T-cell (primary cell): ENCODE measurements at regions not wholly inside any gene's neighbourhood (a gene's known extent, or its start where the extent isn't known, plus 50 kb on each side); places are given as distances from the start of the nearest gene placed in this dataset.

ENCODE experiments used
- ATAC-seq, 4 experiments: fragments of 200-7000 bp in 3 of 4; fragments of 150-1000 bp in 1 of 4; cut with Tn5 transposase; replicated peaks in 1 of 4; 1 replicate in 3 of 4; 2 replicates in 1 of 4; pipeline ENCODE4 v1.10.0; 2021; ENCODE audit warnings: moderate library complexity in 3 of 4, mild to moderate bottlenecking in 2 of 4, moderate number of reproducible peaks in 1 of 4
- CTCF ChIA-PET, 2 donors: fragments of 300-600 bp; sonication (Branson Sonifier 250); formaldehyde crosslinking; loops; one replicate each; lab custom pipeline; 2022; ENCODE audit warnings: antibody characterized with exemption in 2 of 2; lab: Charles Lee
- POLR2A ChIA-PET, 2 donors: fragments of 300-600 bp; sonication (Branson Sonifier 250); formaldehyde crosslinking; loops; one replicate each; lab custom pipeline; 2022; ENCODE audit warnings: antibody characterized with exemption in 2 of 2; lab: Charles Lee
- DNase-seq, 35 experiments: peaks; one replicate each; pipeline versions ENCODE4 v3.0.0 to v3.0.0-alpha.2; 2013 to 2023
- H3K27ac ChIP-seq: one replicate; pipeline ENCODE4 v1.5.1; 2013; ENCODE audit warnings: low read length
- H3K27me3 ChIP-seq, 2 experiments: replicated peaks in 1 of 2; 1 replicate in 1 of 2; 2 replicates in 1 of 2; pipeline versions ENCODE4 v1.6.1 to v1.7.0; 2013; ENCODE audit warnings: low read length in 1 of 2, mixed read lengths in 1 of 2; ENCODE audit not compliant: control insufficient read depth in 2 of 2, insufficient read depth in 2 of 2; ENCODE audit errors: extremely low read depth in 1 of 2
- H3K36me3 ChIP-seq, 2 donors: 1 replicate in 1 of 2; 2 replicates in 1 of 2; pipeline versions ENCODE4 v1.6.1 to v1.7.0; 2013; ENCODE audit warnings: low read length in 1 of 2; ENCODE audit not compliant: control insufficient read depth in 2 of 2, insufficient read depth in 1 of 2; ENCODE audit errors: extremely low read depth in 1 of 2
- H3K4me1 ChIP-seq, 2 experiments: 1 replicate in 1 of 2; 2 replicates in 1 of 2; pipeline versions ENCODE4 v1.6.1 to v1.7.0; 2013; ENCODE audit warnings: low read length in 2 of 2, mixed read lengths in 1 of 2; ENCODE audit not compliant: insufficient read depth in 2 of 2, control insufficient read depth in 1 of 2; ENCODE audit errors: extremely low read depth in 1 of 2
- H3K4me3 ChIP-seq, 2 donors: 1 replicate in 1 of 2; 2 replicates in 1 of 2; pipeline versions ENCODE4 v1.5.1 to v1.7.0; 2013; ENCODE audit warnings: mild to moderate bottlenecking in 2 of 2, low read length in 1 of 2, moderate library complexity in 1 of 2; ENCODE audit not compliant: control insufficient read depth in 1 of 2; ENCODE audit errors: extremely low read depth in 1 of 2
- H3K9me3 ChIP-seq: 2 replicates; pipeline ENCODE4 v1.7.0; 2013
- H3K27ac Mint-ChIP-seq, 2 donors: one replicate each; pipeline ENCODE4 v1.8.0; 2020 to 2021; ENCODE audit warnings: mild to moderate bottlenecking in 2 of 2, mixed read lengths in 2 of 2
- H3K27me3 Mint-ChIP-seq, 2 donors: one replicate each; pipeline ENCODE4 v1.8.0; 2021 to 2022; ENCODE audit warnings: mixed read lengths in 2 of 2
- H3K36me3 Mint-ChIP-seq: one replicate; pipeline ENCODE4 v1.8.0; 2021; ENCODE audit warnings: mixed read lengths
- H3K4me1 Mint-ChIP-seq, 3 donors: one replicate each; pipeline ENCODE4 v1.8.0; 2020 to 2022; ENCODE audit warnings: mixed read lengths in 3 of 3, mild to moderate bottlenecking in 1 of 3
- H3K4me3 Mint-ChIP-seq, 3 donors: one replicate each; pipeline ENCODE4 v1.8.0; 2020 to 2022; ENCODE audit warnings: mild to moderate bottlenecking in 3 of 3, mixed read lengths in 3 of 3, moderate library complexity in 3 of 3
- H3K9me3 Mint-ChIP-seq, 3 donors: one replicate each; pipeline ENCODE4 v1.8.0; 2020 to 2022; ENCODE audit warnings: mixed read lengths in 3 of 3
- WGBS: methylation state at CpG from one replicate; pipeline ENCODE4 v1.1.5; 2013; ENCODE audit warnings: missing lambda C conversion rate; ENCODE audit not compliant: insufficient coverage; 5-methylcytosine and 5-hydroxymethylcytosine counted together

- Mint-ChIP-seq H3K4me3 (no peak overlapping the region), H3K27me3 (peaks cover 0 to 14% of the 10 kb centered on the region in 2 donors), H3K4me1 (no peaks in the 10 kb centered on the region), H3K9me3 (peaks cover 0 to 2% (median 0%) of the 10 kb centered on the region in 3 donors), H3K27ac (no peak overlapping the region), H3K36me3 (no peaks in the 10 kb centered on the region)
- POLR2A ChIA-PET = no interaction called here
- no peaks in the 10 kb centered on the region for H3K9me3 ChIP-seq
- H3K27ac ChIP-seq = no peak overlapping the region
- ATAC-seq (no peak), DNase-seq (no peak)
- no peaks in the 10 kb centered on the region for H3K4me1 ChIP-seq
- WGBS = no CpG with 5 or more reads among the region's 3 CpGs
- no peak overlapping the region for H3K4me3 ChIP-seq
- no peaks in the 10 kb centered on the region for H3K36me3 ChIP-seq
- CTCF ChIA-PET = no interaction called here
- no peaks in the 10 kb centered on the region for H3K27me3 ChIP-seq
These were observed 325.5 kb downstream of the ZIC3 start for GRCh38 chrX:137891431-137891830.

GRCh38 chrX:137896123-137896522, 330.2 kb downstream of the ZIC3 start:
- Mint-ChIP-seq H3K27me3 (peaks cover 0 to 2% of the 10 kb centered on the region in 2 donors), H3K36me3 (no peaks in the 10 kb centered on the region), H3K4me3 (no peak overlapping the region), H3K27ac (no peak overlapping the region), H3K9me3 (peaks cover 0 to 2% (median 0%) of the 10 kb centered on the region in 3 donors), H3K4me1 (no peaks in the 10 kb centered on the region)
- H3K4me1 ChIP-seq = no peaks in the 10 kb centered on the region
- ChIA-PET CTCF (no interaction called here), POLR2A (no interaction called here)
- H3K27me3 ChIP-seq = no peaks in the 10 kb centered on the region
- no peaks in the 10 kb centered on the region for H3K9me3 ChIP-seq
- WGBS = 80% methylated on average over 1 of the region's 3 CpGs
- H3K27ac ChIP-seq = no peak overlapping the region
- H3K4me3 ChIP-seq = no peak overlapping the region
- ATAC-seq (no peak), DNase-seq (no peak)
- H3K36me3 ChIP-seq = no peaks in the 10 kb centered on the region

- Histone ChIP-seq H3K27ac (no peak overlapping the region), H3K27me3 (peaks cover 0 to 3% of the 10 kb centered on the region in 2 experiments), H3K4me3 (no peak overlapping the region), H3K9me3 (no peaks in the 10 kb centered on the region), H3K4me1 (no peaks in the 10 kb centered on the region), H3K36me3 (no peaks in the 10 kb centered on the region)
- ATAC-seq = no peak
- no CpG with 5 or more reads among the region's 3 CpGs for WGBS
- Mint-ChIP-seq H3K27me3 (peaks cover 0 to 25% of the 10 kb centered on the region in 2 donors), H3K36me3 (no peaks in the 10 kb centered on the region), H3K4me3 (no peak overlapping the region), H3K9me3 (no peaks in the 10 kb centered on the region), H3K4me1 (no peaks in the 10 kb centered on the region), H3K27ac (no peak overlapping the region)
- no peak for DNase-seq
- POLR2A ChIA-PET = no interaction called here
- CTCF ChIA-PET = no interaction called here
These were observed 349.5 kb downstream of the ZIC3 start for GRCh38 chrX:137915466-137915865.

GRCh38 chrX:137916090-137916746, 350.3 kb downstream of the ZIC3 start:
- no peaks in the 10 kb centered on the region for H3K4me1 Mint-ChIP-seq
- 53% methylated on average over 3 of the region's 6 CpGs for WGBS
- no peaks in the 10 kb centered on the region for H3K9me3 Mint-ChIP-seq
- no peak overlapping the region for H3K27ac ChIP-seq
- H3K9me3 ChIP-seq = no peaks in the 10 kb centered on the region
- no peak for ATAC-seq
- H3K4me3 ChIP-seq = no peak overlapping the region
- H3K4me1 ChIP-seq = no peaks in the 10 kb centered on the region
- H3K27ac Mint-ChIP-seq = no peak overlapping the region
- no peaks in the 10 kb centered on the region for H3K36me3 Mint-ChIP-seq
- no peak for DNase-seq
- H3K27me3 Mint-ChIP-seq = peaks cover 0 to 26% of the 10 kb centered on the region in 2 donors
- no peak overlapping the region for H3K4me3 Mint-ChIP-seq
- no peaks in the 10 kb centered on the region for H3K36me3 ChIP-seq
- POLR2A ChIA-PET = no interaction called here
- CTCF ChIA-PET = no interaction called here
- H3K27me3 ChIP-seq = peaks cover 0 to 3% of the 10 kb centered on the region in 2 experiments

GRCh38 chrX:137926090-137926489, 360.2 kb downstream of the ZIC3 start:
- Histone ChIP-seq H3K4me3 (no peak overlapping the region), H3K27me3 (no peaks in the 10 kb centered on the region), H3K9me3 (no peaks in the 10 kb centered on the region), H3K36me3 (no peaks in the 10 kb centered on the region), H3K27ac (no peak overlapping the region), H3K4me1 (no peaks in the 10 kb centered on the region)
- ChIA-PET CTCF (no interaction called here), POLR2A (no interaction called here)
- Mint-ChIP-seq H3K4me3 (no peak overlapping the region), H3K27me3 (peaks cover 0 to 8% of the 10 kb centered on the region in 2 donors), H3K4me1 (no peaks in the 10 kb centered on the region), H3K9me3 (no peaks in the 10 kb centered on the region), H3K36me3 (no peaks in the 10 kb centered on the region), H3K27ac (no peak overlapping the region)
- DNase-seq = no peak
- WGBS = no CpG with 5 or more reads among the region's 1 CpG
- no peak for ATAC-seq

GRCh38 chrX:137929951-137930350, 364.0 kb downstream of the ZIC3 start:
- ATAC-seq = no peak

More at GRCh38 chrX:137929951-137930350, 364.0 kb downstream of the ZIC3 start:
- ChIA-PET POLR2A (no interaction called here), CTCF (no interaction called here)
- H3K4me1 ChIP-seq = no peaks in the 10 kb centered on the region
- Mint-ChIP-seq H3K4me3 (no peak overlapping the region), H3K4me1 (no peaks in the 10 kb centered on the region), H3K36me3 (no peaks in the 10 kb centered on the region), H3K9me3 (peaks cover 0 to 5% (median 3%) of the 10 kb centered on the region in 3 donors), H3K27ac (no peak overlapping the region), H3K27me3 (peaks cover 0 to 4% of the 10 kb centered on the region in 2 donors)
- no peak overlapping the region for H3K27ac ChIP-seq
- no CpG with 5 or more reads among the region's 2 CpGs for WGBS
- H3K4me3 ChIP-seq = no peak overlapping the region
- no peaks in the 10 kb centered on the region for H3K36me3 ChIP-seq
- H3K9me3 ChIP-seq = no peaks in the 10 kb centered on the region
- no peak for DNase-seq
- no peaks in the 10 kb centered on the region for H3K27me3 ChIP-seq
